Caco-2 (cell line): ENCODE measurements at regions not wholly inside any gene's neighbourhood (a gene's known extent, or its start where the extent isn't known, plus 50 kb on each side); places are given as distances from the start of the nearest gene placed in this dataset.

Experiments
- BruUV-seq: library from RNA; stranded (reverse); fragments of 400-500 nt; replicated peaks from 2 replicates; lab custom pipeline; 2021; lab: Mats Ljungman, UMichigan
- CTCF ChIA-PET: fragments of 300-600 bp; sonication (Branson Sonifier 250); formaldehyde crosslinking; loops from one replicate; lab custom pipeline; 2022; ENCODE audit warnings: antibody characterized with exemption; lab: Charles Lee
- POLR2A ChIA-PET: fragments of 300-600 bp; sonication (Branson Sonifier 250); formaldehyde crosslinking; loops from one replicate; lab custom pipeline; 2022; ENCODE audit warnings: antibody characterized with exemption; lab: Charles Lee
- DNase-seq, 2 experiments: peaks; one replicate each; pipeline versions ENCODE4 v3.0.0 to v3.0.0-alpha.2; 2020 to 2022
- H3K27me3 ChIP-seq: replicated peaks from 2 replicates; pipeline ENCODE4 v1.6.0; 2011; ENCODE audit warnings: low read length; ENCODE audit not compliant: control insufficient read depth, insufficient read depth
- H3K36me3 ChIP-seq: 2 replicates; pipeline ENCODE4 v1.5.1; 2011; ENCODE audit warnings: low read length; ENCODE audit not compliant: control insufficient read depth, insufficient read depth
- H3K4me1 ChIP-seq: fragments of 250-450 bp; sonication (Bioruptor Pico); 2 replicates; pipeline ENCODE4 v1.5.1; 2020; ENCODE audit warnings: mild to moderate bottlenecking
- H3K4me3 ChIP-seq: 2 replicates; pipeline ENCODE4 v1.5.1; 2011; ENCODE audit warnings: low read depth, mild to moderate bottlenecking, control low read depth, low read length
- H3K9me3 ChIP-seq: fragments of 250-450 bp; sonication (Bioruptor Pico); 2 replicates; pipeline ENCODE4 v1.5.1; 2020; ENCODE audit warnings: mild to moderate bottlenecking, moderate library complexity
- H3K27ac Mint-ChIP-seq: one replicate; pipeline ENCODE4 v1.8.0; 2022; ENCODE audit warnings: mixed read lengths; ENCODE audit not compliant: unreplicated experiment
- H3K27me3 Mint-ChIP-seq: one replicate; pipeline ENCODE4 v1.8.0; 2022; ENCODE audit warnings: mixed read lengths; ENCODE audit not compliant: insufficient read depth, unreplicated experiment
- H3K36me3 Mint-ChIP-seq: one replicate; pipeline ENCODE4 v1.8.0; 2022; ENCODE audit warnings: mild to moderate bottlenecking, mixed read lengths; ENCODE audit not compliant: insufficient read depth, unreplicated experiment
- H3K4me1 Mint-ChIP-seq: one replicate; pipeline ENCODE4 v1.8.0; 2022; ENCODE audit warnings: low read depth, mixed read lengths; ENCODE audit not compliant: unreplicated experiment
- H3K4me3 Mint-ChIP-seq: one replicate; pipeline ENCODE4 v1.8.0; 2022; ENCODE audit warnings: mild to moderate bottlenecking, moderate library complexity, mixed read lengths; ENCODE audit not compliant: unreplicated experiment
- H3K9me3 Mint-ChIP-seq: one replicate; pipeline ENCODE4 v1.8.0; 2022; ENCODE audit warnings: mixed read lengths; ENCODE audit not compliant: unreplicated experiment
- CTCF ChIP-seq, 2 experiments: fragments of 200-600 bp in 1 of 2; IDR thresholded peaks; 1 replicate in 1 of 2; 2 replicates in 1 of 2; pipeline versions ENCODE4 v1.5.1 to v1.8.0; 2011 to 2022; ENCODE audit warnings: antibody characterized with exemption in 1 of 2, control low read depth in 1 of 2, inconsistent platforms in 1 of 2, low read depth in 1 of 2, low read length in 1 of 2, mild to moderate bottlenecking in 1 of 2, moderate library complexity in 1 of 2; ENCODE audit not compliant: insufficient read depth in 1 of 2, severe bottlenecking in 1 of 2, unreplicated experiment in 1 of 2
- intact Hi-C: fragments of 100-400 bp; cut with micrococcal nuclease; formaldehyde crosslinking; loops from one replicate; pipeline ENCODE4 v1.10.0; 2022; ENCODE audit not compliant: unreplicated experiment

- H3K4me1 ChIP-seq = no peaks in the 10 kb centered on the region
- Mint-ChIP-seq H3K9me3 (peaks cover 2% of the 10 kb centered on the region), H3K27ac (no peak overlapping the region), H3K36me3 (no peaks in the 10 kb centered on the region), H3K27me3 (peaks cover under 1% of the 10 kb centered on the region), H3K4me3 (no peak overlapping the region), H3K4me1 (no peaks in the 10 kb centered on the region)
- ChIA-PET POLR2A (no interaction called here), CTCF (no interaction called here)
- TF ChIP-seq CTCF (IDR thresholded peaks at IDR 0.05; ENCODE audit: insufficient read depth in 1 of 2, low read depth in 1 of 2, low read length in 1 of 2, severe bottlenecking in 1 of 2, unreplicated experiment in 1 of 2) = no peak
- intact Hi-C loops = no loop called here
- H3K4me3 ChIP-seq = no peak overlapping the region
- no TSS peak for BruUV-seq
- H3K27me3 ChIP-seq = no peaks in the 10 kb centered on the region
- no peaks in the 10 kb centered on the region for H3K9me3 ChIP-seq
- DNase-seq = no peak
- no peaks in the 10 kb centered on the region for H3K36me3 ChIP-seq
Observed at GRCh38 chr6:98485593-98485992, 348.8 kb upstream of the POU3F2 start.

DNA sequence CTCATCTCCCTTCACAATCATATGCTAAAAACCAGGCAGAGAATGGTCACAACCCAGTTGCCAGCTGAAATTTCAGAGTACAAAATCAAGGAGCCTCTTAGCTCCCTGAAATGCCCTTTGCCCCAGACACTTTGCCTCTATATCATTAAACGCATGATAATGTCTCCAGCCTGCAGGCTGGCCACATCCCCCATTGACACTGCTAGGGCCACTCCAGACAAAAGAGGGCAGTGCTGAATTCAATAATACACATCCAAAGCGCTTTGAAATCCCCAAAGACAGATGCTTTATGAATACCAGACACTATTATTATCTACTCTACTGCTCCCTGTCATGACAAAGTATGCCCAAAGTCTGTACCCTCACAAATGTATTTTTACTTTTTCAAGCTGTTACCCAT lies 348.3 kb upstream of the POU3F2 start:
- no peaks in the 10 kb centered on the region for H3K27me3 Mint-ChIP-seq
- no peak overlapping the region for H3K4me3 Mint-ChIP-seq
- CTCF ChIA-PET = no interaction called here
- H3K9me3 ChIP-seq = no peaks in the 10 kb centered on the region
- H3K27ac Mint-ChIP-seq = no peak overlapping the region
- no peaks in the 10 kb centered on the region for H3K36me3 Mint-ChIP-seq
- no peaks in the 10 kb centered on the region for H3K36me3 ChIP-seq
- DNase-seq = no peak
- POLR2A ChIA-PET = no interaction called here
- H3K4me1 ChIP-seq = no peaks in the 10 kb centered on the region
- no peaks in the 10 kb centered on the region for H3K9me3 Mint-ChIP-seq
- no TSS peak for BruUV-seq
- H3K4me3 ChIP-seq = no peak overlapping the region
- intact Hi-C loops = no loop called here
- TF ChIP-seq CTCF (IDR thresholded peaks at IDR 0.05; ENCODE audit: insufficient read depth in 1 of 2, low read depth in 1 of 2, low read length in 1 of 2, severe bottlenecking in 1 of 2, unreplicated experiment in 1 of 2) = no peak
- no peaks in the 10 kb centered on the region for H3K27me3 ChIP-seq
- no peaks in the 10 kb centered on the region for H3K4me1 Mint-ChIP-seq

DNA sequence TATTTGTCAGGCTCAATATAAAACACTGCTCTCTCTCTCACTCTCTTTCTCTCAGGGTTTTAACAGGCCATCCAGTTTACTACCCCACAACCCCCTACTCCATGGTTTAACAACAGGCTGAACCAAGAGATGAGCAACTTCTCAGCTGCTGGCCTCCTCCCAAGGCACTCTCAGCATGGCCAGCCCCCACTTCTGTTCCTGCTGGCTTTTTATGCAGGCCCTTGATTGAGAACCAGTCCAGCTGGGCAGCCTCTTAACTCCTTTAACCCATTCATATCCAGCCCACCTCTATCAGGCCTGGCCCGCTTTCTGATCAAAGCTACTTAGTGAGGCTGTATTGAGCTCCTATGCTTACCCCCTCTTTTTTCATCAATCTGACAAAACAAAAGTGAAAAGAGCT lies 346.8 kb upstream of the POU3F2 start:
- TF ChIP-seq CTCF (IDR thresholded peaks at IDR 0.05; ENCODE audit: insufficient read depth in 1 of 2, low read depth in 1 of 2, low read length in 1 of 2, severe bottlenecking in 1 of 2, unreplicated experiment in 1 of 2) = no peak
- Mint-ChIP-seq H3K4me1 (no peaks in the 10 kb centered on the region), H3K9me3 (no peaks in the 10 kb centered on the region), H3K27ac (no peak overlapping the region), H3K36me3 (no peaks in the 10 kb centered on the region), H3K27me3 (no peaks in the 10 kb centered on the region), H3K4me3 (no peak overlapping the region)
- H3K27me3 ChIP-seq = no peaks in the 10 kb centered on the region
- ChIA-PET CTCF (no interaction called here), POLR2A (no interaction called here)
- intact Hi-C loops = no loop called here
- no TSS peak for BruUV-seq
- H3K9me3 ChIP-seq = no peaks in the 10 kb centered on the region
- H3K4me1 ChIP-seq = no peaks in the 10 kb centered on the region
- DNase-seq = no peak
- H3K36me3 ChIP-seq = no peaks in the 10 kb centered on the region
- H3K4me3 ChIP-seq = no peak overlapping the region
